ENCODE measurements at regions not wholly inside any gene's neighbourhood (a gene's known extent, or its start where the extent isn't known, plus 50 kb on each side); places are given as distances from the start of the nearest gene placed in this dataset.

- TF ChIP-seq CTCF (IDR thresholded peaks at IDR 0.05) (no peak), POLR2AphosphoS5 (IDR thresholded peaks at IDR 0.05) (no peak), POLR2A (IDR thresholded peaks at IDR 0.05) (no peak), EP300 (IDR thresholded peaks at IDR 0.05) (no peak)
- H3K27me3 ChIP-seq, result no peaks in the 10 kb centered on the region
- peak in 1 of 2 donors; percentile 23 for DNase-seq
- no peaks in the 10 kb centered on the region for H3K9me3 ChIP-seq
- no peak overlapping the region for H3K4me3 ChIP-seq
- no peak overlapping the region for H3K27ac ChIP-seq
- 90 to 94% (median 91%) methylated on average over 3 of the region's 3 CpGs for WGBS, 5 donors
- no peaks in the 10 kb centered on the region for H3K4me1 ChIP-seq
- intact Hi-C loops (cut with DNase I; ENCODE audit: low total_unique reads), result no loop called here
- H3K36me3 ChIP-seq, result no peaks in the 10 kb centered on the region
Measured at GRCh38 chr3:40720863-40721262, 196.1 kb downstream of the ZNF621 start.

- H3K4me3 ChIP-seq, result no peak overlapping the region
- DNase-seq, result no peak
- no peaks in the 10 kb centered on the region for H3K4me1 ChIP-seq
- no peaks in the 10 kb centered on the region for H3K36me3 ChIP-seq
- no peaks in the 10 kb centered on the region for H3K27me3 ChIP-seq
- TF ChIP-seq CTCF (IDR thresholded peaks at IDR 0.05) (no peak), POLR2A (IDR thresholded peaks at IDR 0.05) (no peak), POLR2AphosphoS5 (IDR thresholded peaks at IDR 0.05) (no peak), EP300 (IDR thresholded peaks at IDR 0.05) (no peak)
- no peaks in the 10 kb centered on the region for H3K9me3 ChIP-seq
- intact Hi-C loops (cut with DNase I; ENCODE audit: low total_unique reads), result no loop called here
- no peak overlapping the region for H3K27ac ChIP-seq
Measured at GRCh38 chr3:40723083-40723660, 198.4 kb downstream of the ZNF621 start.

GRCh38 chr3:40725031-40725430, 200.3 kb downstream of the ZNF621 start:
- Histone ChIP-seq H3K27ac (no peak overlapping the region), H3K27me3 (no peaks in the 10 kb centered on the region), H3K4me3 (no peak overlapping the region), H3K9me3 (peaks cover 0 to 13% (median 7%) of the 10 kb centered on the region in 4 donors), H3K36me3 (no peaks in the 10 kb centered on the region), H3K4me1 (no peaks in the 10 kb centered on the region)
- intact Hi-C loops (cut with DNase I; ENCODE audit: low total_unique reads), result no loop called here
- TF ChIP-seq CTCF (IDR thresholded peaks at IDR 0.05) (no peak), POLR2AphosphoS5 (IDR thresholded peaks at IDR 0.05) (no peak), EP300 (IDR thresholded peaks at IDR 0.05) (no peak), POLR2A (IDR thresholded peaks at IDR 0.05) (no peak)
- peak in 1 of 2 donors; percentile 50 for DNase-seq

DNA sequence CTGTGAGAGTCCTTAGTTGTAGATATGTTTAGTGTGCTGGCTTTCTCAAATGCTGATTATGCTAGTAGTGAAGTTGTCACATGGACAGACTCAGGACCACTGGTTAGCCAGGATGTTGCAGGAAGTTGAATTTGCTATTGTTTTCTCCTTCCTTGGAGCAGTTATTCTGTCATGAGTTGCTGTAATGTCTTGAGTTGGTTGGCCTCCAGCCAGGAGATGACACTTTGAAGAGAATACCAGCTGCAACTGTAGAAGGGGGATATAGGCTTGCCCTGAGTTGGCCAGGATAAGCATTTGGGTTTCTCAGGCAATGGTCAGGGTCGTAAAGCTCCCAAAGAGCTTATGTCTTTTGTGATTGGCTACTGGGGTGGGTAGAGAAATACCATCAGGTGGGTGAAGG, 206.7 kb downstream of the ZNF621 start:
- TF ChIP-seq CTCF (IDR thresholded peaks at IDR 0.05) (no peak), POLR2A (IDR thresholded peaks at IDR 0.05) (no peak), POLR2AphosphoS5 (IDR thresholded peaks at IDR 0.05) (no peak), EP300 (IDR thresholded peaks at IDR 0.05) (no peak)
- no peaks in the 10 kb centered on the region for H3K4me1 ChIP-seq
- intact Hi-C loops (cut with DNase I; ENCODE audit: low total_unique reads), result no loop called here
- no peak overlapping the region for H3K27ac ChIP-seq
- no peaks in the 10 kb centered on the region for H3K36me3 ChIP-seq
- peaks cover 0 to 17% (median 12%) of the 10 kb centered on the region in 4 donors for H3K9me3 ChIP-seq
- 75 to 82% (median 78%) methylated on average over 1 of the region's 1 CpG for WGBS, 5 donors
- H3K27me3 ChIP-seq, result no peaks in the 10 kb centered on the region
- no peak for DNase-seq
- H3K4me3 ChIP-seq, result no peak overlapping the region
